HepG2 (cell line): ENCODE measurements at regions not wholly inside any gene's neighbourhood (a gene's known extent, or its start where the extent isn't known, plus 50 kb on each side); places are given as distances from the start of the nearest gene placed in this dataset.

Experiments
- EP300 ChIP-seq, 3 experiments: sonication (generic) in 1 of 3; formaldehyde crosslinking in 1 of 3; IDR thresholded peaks; 2 replicates each; pipeline versions ENCODE4 v1.5.1 to v1.6.1; 2011 to 2020; ENCODE audit warnings: low read depth in 2 of 3, low read length in 2 of 3, borderline replicate concordance in 1 of 3, improper control_type of control experiment in 1 of 3, mild to moderate bottlenecking in 1 of 3, missing genetic modification reagents in 1 of 3, moderate library complexity in 1 of 3
- POLR2A ChIP-seq, 2 experiments: IDR thresholded peaks; 2 replicates each; pipeline ENCODE4 v1.6.1; 2011; ENCODE audit warnings: low read depth in 2 of 2, low read length in 2 of 2, mild to moderate bottlenecking in 1 of 2, moderate library complexity in 1 of 2; ENCODE audit not compliant: insufficient read depth in 1 of 2
- RXRA ChIP-seq: sonication (generic); formaldehyde crosslinking; IDR thresholded peaks from 2 replicates; pipeline ENCODE4 v1.5.1; 2020; ENCODE audit warnings: missing genetic modification reagents
- ZMYM4 ChIP-seq: sonication (generic); formaldehyde crosslinking; IDR thresholded peaks from 2 replicates; pipeline ENCODE4 v1.8.1; 2023; ENCODE audit warnings: mild to moderate bottlenecking, missing genetic modification reagents
- ZNF274 ChIP-seq: sonication (generic); formaldehyde crosslinking; IDR thresholded peaks from 2 replicates; pipeline ENCODE4 v1.5.1; 2020; ENCODE audit warnings: mild to moderate bottlenecking, missing genetic modification reagents
- TF ChIP-seq, protein P1 (sequence below): sonication (generic); formaldehyde crosslinking; IDR thresholded peaks from 2 replicates; pipeline ENCODE4 v1.5.0; 2020; ENCODE audit warnings: mild to moderate bottlenecking, missing genetic modification reagents, moderate library complexity

DNA sequence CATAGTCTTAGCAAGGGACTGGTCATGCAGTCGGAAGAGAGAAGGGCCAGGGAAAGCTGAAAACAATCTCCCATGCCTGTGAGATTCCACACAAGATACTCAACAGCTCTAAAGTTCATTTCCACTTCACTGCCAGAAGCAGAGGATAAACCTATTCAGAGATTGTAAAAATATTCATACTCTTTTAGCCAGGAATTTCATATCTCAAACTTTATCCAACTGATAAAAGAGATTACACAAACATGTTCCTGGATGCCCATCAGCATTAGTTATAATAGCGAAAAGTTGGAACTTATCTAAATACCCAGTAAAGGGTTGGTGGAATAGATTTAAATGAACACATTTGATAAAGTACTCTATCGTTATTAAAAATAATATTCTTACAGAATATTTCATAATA is 75.2 kb upstream of the ARHGEF3 start:
- no peak for TF ChIP-seq ZMYM4 (CRISPR knock-in tag)
- TF ChIP-seq, protein P1, sequence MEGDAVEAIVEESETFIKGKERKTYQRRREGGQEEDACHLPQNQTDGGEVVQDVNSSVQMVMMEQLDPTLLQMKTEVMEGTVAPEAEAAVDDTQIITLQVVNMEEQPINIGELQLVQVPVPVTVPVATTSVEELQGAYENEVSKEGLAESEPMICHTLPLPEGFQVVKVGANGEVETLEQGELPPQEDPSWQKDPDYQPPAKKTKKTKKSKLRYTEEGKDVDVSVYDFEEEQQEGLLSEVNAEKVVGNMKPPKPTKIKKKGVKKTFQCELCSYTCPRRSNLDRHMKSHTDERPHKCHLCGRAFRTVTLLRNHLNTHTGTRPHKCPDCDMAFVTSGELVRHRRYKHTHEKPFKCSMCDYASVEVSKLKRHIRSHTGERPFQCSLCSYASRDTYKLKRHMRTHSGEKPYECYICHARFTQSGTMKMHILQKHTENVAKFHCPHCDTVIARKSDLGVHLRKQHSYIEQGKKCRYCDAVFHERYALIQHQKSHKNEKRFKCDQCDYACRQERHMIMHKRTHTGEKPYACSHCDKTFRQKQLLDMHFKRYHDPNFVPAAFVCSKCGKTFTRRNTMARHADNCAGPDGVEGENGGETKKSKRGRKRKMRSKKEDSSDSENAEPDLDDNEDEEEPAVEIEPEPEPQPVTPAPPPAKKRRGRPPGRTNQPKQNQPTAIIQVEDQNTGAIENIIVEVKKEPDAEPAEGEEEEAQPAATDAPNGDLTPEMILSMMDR (CRISPR knock-in tag) = no peak
- no peak for TF ChIP-seq EP300 (IDR thresholded peaks at IDR 0.05; ENCODE audit: low read depth in 2 of 2, low read length in 2 of 2)
- no peak for TF ChIP-seq EP300 (CRISPR knock-in tag; IDR thresholded peaks at IDR 0.05; ENCODE audit: borderline replicate concordance)
- TF ChIP-seq ZNF274 (CRISPR knock-in tag) = no peak
- no peak for TF ChIP-seq RXRA (CRISPR knock-in tag)
- TF ChIP-seq POLR2A (IDR thresholded peaks at IDR 0.05; ENCODE audit: insufficient read depth in 1 of 2, low read depth in 2 of 2, low read length in 2 of 2) = no peak
